ENCODE measurements at regions not wholly inside any gene's neighbourhood (a gene's known extent, or its start where the extent isn't known, plus 50 kb on each side); places are given as distances from the start of the nearest gene placed in this dataset.
"Not testable (repeated sequence)": the region's sequence is repeated elsewhere in the genome, so short reads cannot be mapped to it uniquely, and the experiment has no call there.

DNA sequence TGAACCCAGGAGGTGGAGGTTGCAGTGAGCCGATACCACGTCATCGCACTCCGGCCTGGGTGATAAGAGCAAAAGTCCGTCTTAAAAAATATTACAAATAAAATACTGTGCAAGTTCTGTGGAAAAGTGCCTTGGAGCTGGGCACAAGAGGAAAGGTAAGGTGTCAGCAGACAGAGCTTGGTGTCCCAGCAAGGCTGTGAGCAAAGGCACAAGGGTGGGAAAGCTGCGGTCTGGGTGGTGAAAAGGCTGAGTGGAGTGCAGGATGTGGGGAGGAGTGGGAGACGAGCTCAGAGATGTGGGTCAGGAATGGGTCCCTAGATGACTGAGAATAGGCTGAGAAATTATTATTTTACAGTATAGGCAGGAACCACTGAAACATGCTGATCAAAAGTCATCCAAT lies 150.6 kb downstream of the RHOU start:
- no peaks in the 10 kb centered on the region for H3K27me3 ChIP-seq (ENCODE audit: control insufficient read depth, insufficient read depth, low read length)
- no peak overlapping the region for H3K4me3 ChIP-seq (ENCODE audit: low read depth, low read length)
- H3K4me2 ChIP-seq (ENCODE audit: low read length): no peak overlapping the region
- H3K4me1 ChIP-seq: no peaks in the 10 kb centered on the region
- H3K9me3 ChIP-seq (ENCODE audit: control insufficient read depth, low read length): peaks cover 3% of the 10 kb centered on the region
- H3K27ac ChIP-seq: no peak overlapping the region
- no peak for TF ChIP-seq CTCF (IDR thresholded peaks at IDR 0.05)
- no peaks in the 10 kb centered on the region for H3K79me2 ChIP-seq
- no peak overlapping the region for H3K9ac ChIP-seq
- no peak overlapping the region for H2AFZ ChIP-seq
- H3K36me3 ChIP-seq (ENCODE audit: control insufficient read depth, insufficient read depth, low read length): no peaks in the 10 kb centered on the region

GRCh38 chr1:228887101-228887500 lies 151.8 kb downstream of the RHOU start:
- Histone ChIP-seq H3K27ac (no peak overlapping the region), H3K9ac (no peak overlapping the region), H3K4me1 (no peaks in the 10 kb centered on the region), H3K4me2 (ENCODE audit: low read length) (no peak overlapping the region), H3K27me3 (ENCODE audit: control insufficient read depth, insufficient read depth, low read length) (no peaks in the 10 kb centered on the region), H3K4me3 (ENCODE audit: low read depth, low read length) (no peak overlapping the region), H3K9me3 (ENCODE audit: control insufficient read depth, low read length) (peaks cover 3% of the 10 kb centered on the region), H2AFZ (no peak overlapping the region), H3K79me2 (no peaks in the 10 kb centered on the region), H3K36me3 (ENCODE audit: control insufficient read depth, insufficient read depth, low read length) (no peaks in the 10 kb centered on the region)
- TF ChIP-seq CTCF (IDR thresholded peaks at IDR 0.05): no peak

DNA sequence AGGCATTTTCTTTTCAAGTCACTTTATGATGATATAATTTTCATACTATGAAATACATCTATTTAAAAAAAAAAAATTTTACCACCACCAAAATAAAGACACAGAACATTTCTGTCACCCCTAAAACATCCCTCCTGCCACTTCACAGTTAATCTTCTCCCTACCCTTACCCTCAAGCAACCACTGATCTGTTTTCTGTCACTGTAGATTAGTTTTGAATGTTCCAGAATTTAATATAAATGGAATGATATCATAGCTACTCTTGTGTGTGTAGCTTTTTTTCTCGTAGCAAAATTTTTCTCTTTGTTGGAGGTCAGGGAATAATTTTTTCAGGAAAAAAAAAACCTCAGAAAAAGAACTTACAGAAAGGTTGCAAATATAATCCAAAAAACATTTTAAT lies 152.7 kb downstream of the RHOU start:
- no peaks in the 10 kb centered on the region for H3K36me3 ChIP-seq (ENCODE audit: control insufficient read depth, insufficient read depth, low read length)
- no peaks in the 10 kb centered on the region for H3K27me3 ChIP-seq (ENCODE audit: control insufficient read depth, insufficient read depth, low read length)
- H3K27ac ChIP-seq: no peak overlapping the region
- no peak overlapping the region for H2AFZ ChIP-seq
- H3K9me3 ChIP-seq (ENCODE audit: control insufficient read depth, low read length): peaks cover 3% of the 10 kb centered on the region
- no peaks in the 10 kb centered on the region for H3K79me2 ChIP-seq
- H3K4me3 ChIP-seq (ENCODE audit: low read depth, low read length): no peak overlapping the region
- H3K4me1 ChIP-seq: no peaks in the 10 kb centered on the region
- TF ChIP-seq CTCF (IDR thresholded peaks at IDR 0.05): no peak
- H3K4me2 ChIP-seq (ENCODE audit: low read length): no peak overlapping the region
- no peak overlapping the region for H3K9ac ChIP-seq

- H3K27ac ChIP-seq: no peak overlapping the region
- no peak overlapping the region for H3K4me3 ChIP-seq (ENCODE audit: low read depth, low read length)
- no peaks in the 10 kb centered on the region for H3K27me3 ChIP-seq (ENCODE audit: control insufficient read depth, insufficient read depth, low read length)
- no peak overlapping the region for H3K4me2 ChIP-seq (ENCODE audit: low read length)
- peaks cover 3% of the 10 kb centered on the region for H3K9me3 ChIP-seq (ENCODE audit: control insufficient read depth, low read length)
- no peak for TF ChIP-seq CTCF (IDR thresholded peaks at IDR 0.05)
- no peak overlapping the region for H3K9ac ChIP-seq
- no peak overlapping the region for H2AFZ ChIP-seq
- H3K4me1 ChIP-seq: no peaks in the 10 kb centered on the region
- no peaks in the 10 kb centered on the region for H3K79me2 ChIP-seq
- H3K36me3 ChIP-seq (ENCODE audit: control insufficient read depth, insufficient read depth, low read length): no peaks in the 10 kb centered on the region
Measured at GRCh38 chr1:228889289-228889688, 154.0 kb downstream of the RHOU start.

- no peak overlapping the region for H3K4me2 ChIP-seq (ENCODE audit: low read length)
- H3K9me3 ChIP-seq (ENCODE audit: control insufficient read depth, low read length): peaks cover 3% of the 10 kb centered on the region
- H3K79me2 ChIP-seq: no peaks in the 10 kb centered on the region
- no peaks in the 10 kb centered on the region for H3K27me3 ChIP-seq (ENCODE audit: control insufficient read depth, insufficient read depth, low read length)
- no peak overlapping the region for H3K4me3 ChIP-seq (ENCODE audit: low read depth, low read length)
- no peak for TF ChIP-seq CTCF (IDR thresholded peaks at IDR 0.05)
- no peaks in the 10 kb centered on the region for H3K4me1 ChIP-seq
- no peak overlapping the region for H3K27ac ChIP-seq
- H3K9ac ChIP-seq: no peak overlapping the region
- no peak overlapping the region for H2AFZ ChIP-seq
- no peaks in the 10 kb centered on the region for H3K36me3 ChIP-seq (ENCODE audit: control insufficient read depth, insufficient read depth, low read length)
Measured at GRCh38 chr1:228891272-228892034, 156.2 kb downstream of the RHOU start.

- not testable (repeated sequence) for H3K27me3 ChIP-seq (ENCODE audit: control insufficient read depth, insufficient read depth, low read length); H2AFZ ChIP-seq; H3K27ac ChIP-seq; H3K4me2 ChIP-seq (ENCODE audit: low read length); H3K4me3 ChIP-seq (ENCODE audit: low read depth, low read length); H3K79me2 ChIP-seq; H3K9me3 ChIP-seq (ENCODE audit: control insufficient read depth, low read length); H3K9ac ChIP-seq; H3K4me1 ChIP-seq; H3K36me3 ChIP-seq (ENCODE audit: control insufficient read depth, insufficient read depth, low read length)
Measured at GRCh38 chr1:228892200-228892599, 156.9 kb downstream of the RHOU start.

Measured in parathyroid adenoma (tissue), 2 donors.